ENCODE measurements at regions not wholly inside any gene's neighbourhood (a gene's known extent, or its start where the extent isn't known, plus 50 kb on each side); places are given as distances from the start of the nearest gene placed in this dataset.

- no peak for DNase-seq (ENCODE audit: low spot score)
- TF ChIP-seq GABPA (IDR thresholded peaks at IDR 0.05 in 1 of 2, conservative IDR thresholded peaks at IDR 0.05 in 1 of 2): no peak
- no peak for TF ChIP-seq EGR1 (IDR thresholded peaks at IDR 0.05; ENCODE audit: low read depth in 2 of 2)
- no peak for TF ChIP-seq ZBTB33 (IDR thresholded peaks at IDR 0.05)
- TF ChIP-seq NR2F2 (IDR thresholded peaks at IDR 0.05): no peak
- 94% methylated on average over 10 of the region's 10 CpGs for WGBS
- Histone ChIP-seq H3K9ac (ENCODE audit: low read depth in 1 of 2, low read length in 2 of 2) (no peak overlapping the region), H3K4me1 (ENCODE audit: control insufficient read depth in 4 of 4, insufficient read depth in 4 of 4, low read length in 3 of 4) (no peaks in the 10 kb centered on the region), H3K4me3 (ENCODE audit: low read depth in 1 of 3, low read length in 3 of 3) (no peak overlapping the region), H3K27ac (ENCODE audit: low read depth in 1 of 2, low read length in 2 of 2) (no peak overlapping the region), H3K27me3 (ENCODE audit: control insufficient read depth in 4 of 4, insufficient read depth in 4 of 4, low read length in 3 of 4) (no peaks in the 10 kb centered on the region), H3K9me3 (ENCODE audit: control insufficient read depth in 4 of 4, low read length in 3 of 4) (no peaks in the 10 kb centered on the region), H3K36me3 (ENCODE audit: control insufficient read depth in 4 of 4, insufficient read depth in 3 of 4, low read depth in 1 of 4, low read length in 3 of 4) (no peaks in the 10 kb centered on the region)
Observed at GRCh38 chr9:16964228-16964627, 93.8 kb upstream of the BNC2 start.

- no peak for DNase-seq (ENCODE audit: low spot score)
- H3K27me3 ChIP-seq (ENCODE audit: control insufficient read depth in 4 of 4, insufficient read depth in 4 of 4, low read length in 3 of 4): no peaks in the 10 kb centered on the region
- no peaks in the 10 kb centered on the region for H3K36me3 ChIP-seq (ENCODE audit: control insufficient read depth in 4 of 4, insufficient read depth in 3 of 4, low read depth in 1 of 4, low read length in 3 of 4)
- H3K27ac ChIP-seq (ENCODE audit: low read depth in 1 of 2, low read length in 2 of 2): no peak overlapping the region
- TF ChIP-seq TAF1 (conservative IDR thresholded peaks at IDR 0.05) (no peak), GABPA (IDR thresholded peaks at IDR 0.05 in 1 of 2, conservative IDR thresholded peaks at IDR 0.05 in 1 of 2) (no peak), JUND (IDR thresholded peaks at IDR 0.05) (no peak), FOXA1 (IDR thresholded peaks at IDR 0.05) (no peak)
- no peak overlapping the region for H3K4me3 ChIP-seq (ENCODE audit: low read depth in 1 of 3, low read length in 3 of 3)
- H3K9ac ChIP-seq (ENCODE audit: low read depth in 1 of 2, low read length in 2 of 2): no peak overlapping the region
- WGBS: 88% methylated on average over 2 of the region's 2 CpGs
- H3K4me1 ChIP-seq (ENCODE audit: control insufficient read depth in 4 of 4, insufficient read depth in 4 of 4, low read length in 3 of 4): no peaks in the 10 kb centered on the region
- no peaks in the 10 kb centered on the region for H3K9me3 ChIP-seq (ENCODE audit: control insufficient read depth in 4 of 4, low read length in 3 of 4)
Observed at GRCh38 chr9:16960084-16960483, 89.6 kb upstream of the BNC2 start.

DNA sequence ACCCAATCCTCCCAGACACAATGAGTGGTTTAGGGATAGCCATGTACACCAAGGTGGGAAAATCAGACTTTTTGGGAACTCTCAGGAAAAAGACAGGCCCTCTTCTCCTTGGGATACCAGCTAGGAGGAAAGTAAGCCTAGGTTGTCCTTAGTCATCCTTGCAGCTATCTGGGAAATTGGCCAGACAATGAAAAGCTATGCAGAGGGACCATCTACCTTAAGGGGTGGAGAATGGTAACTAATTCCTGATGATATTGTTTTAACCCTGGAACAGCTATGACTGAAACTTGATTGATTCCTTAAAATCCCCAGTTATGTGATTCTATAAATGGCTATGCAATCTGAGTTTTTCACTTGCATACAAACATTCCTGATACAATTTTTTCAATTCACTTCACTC lies 88.9 kb upstream of the BNC2 start:
- Histone ChIP-seq H3K27me3 (ENCODE audit: control insufficient read depth in 4 of 4, insufficient read depth in 4 of 4, low read length in 3 of 4) (no peaks in the 10 kb centered on the region), H3K27ac (ENCODE audit: low read depth in 1 of 2, low read length in 2 of 2) (no peak overlapping the region), H3K36me3 (ENCODE audit: control insufficient read depth in 4 of 4, insufficient read depth in 3 of 4, low read depth in 1 of 4, low read length in 3 of 4) (no peaks in the 10 kb centered on the region), H3K9ac (ENCODE audit: low read depth in 1 of 2, low read length in 2 of 2) (no peak overlapping the region), H3K4me3 (ENCODE audit: low read depth in 1 of 3, low read length in 3 of 3) (no peak overlapping the region), H3K9me3 (ENCODE audit: control insufficient read depth in 4 of 4, low read length in 3 of 4) (no peaks in the 10 kb centered on the region), H3K4me1 (ENCODE audit: control insufficient read depth in 4 of 4, insufficient read depth in 4 of 4, low read length in 3 of 4) (no peaks in the 10 kb centered on the region)
- TF ChIP-seq YY1 (IDR thresholded peaks at IDR 0.05): no peak
- DNase-seq (ENCODE audit: low spot score): no peak

DNA sequence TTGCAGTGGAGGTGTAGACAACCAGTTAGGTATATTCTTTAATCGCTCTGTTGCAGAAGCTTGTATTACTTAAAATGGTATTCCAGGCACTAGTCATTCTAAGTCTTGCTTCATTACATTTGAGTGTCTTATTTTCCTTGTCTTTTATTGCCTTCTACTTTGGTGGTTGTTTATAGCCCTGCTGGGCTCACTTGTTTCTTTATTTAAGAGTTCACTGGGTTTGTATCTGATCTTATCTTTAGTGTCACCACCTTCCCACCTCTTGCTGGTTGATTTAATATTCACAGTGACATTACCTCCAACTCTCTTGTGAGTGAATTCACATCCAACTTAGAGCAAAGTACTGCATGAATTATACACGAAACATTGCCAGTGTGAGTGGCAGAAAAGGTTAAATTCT lies 83.6 kb upstream of the BNC2 start:
- Histone ChIP-seq H3K4me1 (ENCODE audit: control insufficient read depth in 4 of 4, insufficient read depth in 4 of 4, low read length in 3 of 4) (no peaks in the 10 kb centered on the region), H3K36me3 (ENCODE audit: control insufficient read depth in 4 of 4, insufficient read depth in 3 of 4, low read depth in 1 of 4, low read length in 3 of 4) (no peaks in the 10 kb centered on the region), H3K9me3 (ENCODE audit: control insufficient read depth in 4 of 4, low read length in 3 of 4) (no peaks in the 10 kb centered on the region), H3K27me3 (ENCODE audit: control insufficient read depth in 4 of 4, insufficient read depth in 4 of 4, low read length in 3 of 4) (no peaks in the 10 kb centered on the region), H3K9ac (ENCODE audit: low read depth in 1 of 2, low read length in 2 of 2) (no peak overlapping the region), H3K27ac (ENCODE audit: low read depth in 1 of 2, low read length in 2 of 2) (no peak overlapping the region), H3K4me3 (ENCODE audit: low read depth in 1 of 3, low read length in 3 of 3) (no peak overlapping the region)
- DNase-seq (ENCODE audit: low spot score): no peak
- 80% methylated on average over 2 of the region's 2 CpGs for WGBS
- TF ChIP-seq RXRA (IDR thresholded peaks at IDR 0.05) (no peak), FOXA2 (IDR thresholded peaks at IDR 0.05) (no peak), HNF4G (IDR thresholded peaks at IDR 0.05) (no peak), HNF4A (conservative IDR thresholded peaks at IDR 0.05) (no peak), JUND (IDR thresholded peaks at IDR 0.05) (no peak), TAF1 (conservative IDR thresholded peaks at IDR 0.05) (no peak)
- TF ChIP-seq, protein P1, sequence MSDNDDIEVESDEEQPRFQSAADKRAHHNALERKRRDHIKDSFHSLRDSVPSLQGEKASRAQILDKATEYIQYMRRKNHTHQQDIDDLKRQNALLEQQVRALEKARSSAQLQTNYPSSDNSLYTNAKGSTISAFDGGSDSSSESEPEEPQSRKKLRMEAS (IDR thresholded peaks at IDR 0.05): no peak
